ENCODE measurements at regions not wholly inside any gene's neighbourhood (a gene's known extent, or its start where the extent isn't known, plus 50 kb on each side); places are given as distances from the start of the nearest gene placed in this dataset.

GRCh38 chr14:101477648-101478047, 83.6 kb upstream of the DIO3 start:
- DNase-seq = no peak

- no peak for DNase-seq
Observed at GRCh38 chr14:101478096-101478495, 83.2 kb upstream of the DIO3 start.

DNA sequence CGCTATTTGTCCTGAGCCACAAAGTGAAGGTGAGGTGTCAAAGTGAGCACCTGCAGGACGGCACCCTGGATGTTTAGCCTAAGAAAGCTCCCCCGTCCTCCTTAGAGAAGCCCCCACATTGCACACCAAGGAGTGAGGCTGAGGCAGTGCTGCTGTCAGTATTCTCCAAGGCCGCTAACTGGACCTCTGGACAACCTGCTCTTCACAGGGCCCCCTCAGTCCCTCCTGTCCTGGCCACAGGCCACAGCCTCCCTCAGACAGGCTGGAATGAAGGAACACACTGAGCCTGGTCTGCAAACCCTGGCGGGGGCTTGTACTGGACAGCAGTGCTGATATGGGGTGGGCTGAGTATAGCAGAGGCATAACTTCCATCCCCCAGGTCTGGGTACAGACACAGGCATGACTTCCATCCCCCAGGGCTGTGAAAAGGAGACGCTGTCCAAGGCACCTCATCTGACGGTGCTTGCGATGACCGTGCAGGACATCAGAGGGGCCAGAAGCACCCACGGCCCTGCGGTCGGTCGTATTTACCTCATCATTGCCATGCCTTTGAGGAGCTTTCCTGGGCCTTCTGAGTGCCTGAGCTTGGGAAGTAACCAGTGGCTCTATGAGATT, 82.4 kb upstream of the DIO3 start:
- DNase-seq = no peak

DNA sequence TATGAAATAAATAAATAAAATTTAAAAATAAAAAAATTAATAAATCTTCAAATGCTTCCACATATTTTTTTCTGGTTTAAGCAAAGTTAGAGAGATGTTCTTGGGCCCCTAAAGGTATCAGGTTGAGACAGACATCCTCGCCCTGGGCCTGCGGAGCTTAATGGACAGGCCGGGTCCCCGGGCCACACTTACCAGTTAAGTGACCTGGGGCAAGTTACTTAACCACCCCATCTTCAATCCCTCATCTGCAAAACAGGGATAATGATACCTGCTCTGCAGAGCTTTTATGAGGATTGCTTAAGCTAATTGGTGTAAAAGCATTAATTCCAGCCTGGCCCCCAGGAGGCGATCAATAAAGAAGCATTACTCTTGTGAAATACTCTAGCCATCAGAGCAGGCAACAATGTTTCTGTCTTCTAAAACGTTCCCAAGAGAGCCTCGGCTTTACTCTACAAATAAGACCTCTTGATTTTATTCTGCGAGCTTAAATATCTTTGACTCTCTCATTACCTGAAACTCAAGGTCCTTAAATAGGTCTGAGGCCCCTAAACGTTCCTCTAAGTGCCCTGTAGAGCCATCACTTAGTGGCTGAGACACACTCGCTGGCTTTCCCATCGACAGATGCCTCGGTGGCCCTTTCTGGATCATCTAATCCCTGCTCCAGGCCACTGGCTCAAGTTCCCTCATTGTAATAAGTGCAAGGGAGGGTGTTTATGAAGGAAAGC, 81.1 kb upstream of the DIO3 start:
- no peak for DNase-seq

DNA sequence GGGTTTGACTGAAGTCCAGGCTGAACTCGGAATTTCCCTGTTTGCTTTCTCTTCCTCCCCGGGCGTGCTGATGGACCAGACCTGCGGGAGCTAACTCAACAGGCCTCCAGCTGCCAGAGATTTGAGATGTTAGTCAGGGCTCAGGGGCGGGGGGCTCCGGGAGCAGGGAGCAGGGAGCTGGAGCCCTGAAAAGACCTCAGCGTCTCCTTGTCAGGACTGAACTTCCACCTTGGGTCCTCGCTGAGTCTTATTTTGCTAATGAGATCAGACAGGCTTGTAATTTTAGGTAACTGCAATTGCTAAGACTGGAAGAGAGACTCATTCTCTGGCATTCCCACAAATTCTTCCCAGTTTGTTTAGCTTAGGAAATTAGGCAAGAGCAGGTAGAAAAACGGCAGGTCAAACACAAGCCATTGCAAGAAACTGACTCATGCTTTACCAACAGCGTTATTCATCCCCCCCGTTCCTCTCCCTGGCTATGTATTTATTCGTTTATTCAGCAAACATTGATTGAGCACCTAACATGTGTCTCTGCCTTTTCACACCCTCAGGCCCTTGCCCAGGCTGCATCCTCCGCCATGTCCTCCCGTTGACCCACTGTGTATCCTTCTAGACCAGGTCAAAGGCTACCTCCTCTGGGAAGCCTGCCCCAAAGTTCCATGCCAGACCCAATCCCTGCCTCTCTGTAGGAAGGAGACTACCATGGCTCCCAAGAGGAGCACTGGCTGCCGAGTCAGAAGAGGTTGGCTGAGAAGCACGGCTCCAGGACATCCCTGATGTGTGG, 80.4 kb upstream of the DIO3 start:
- DNase-seq = no peak

GRCh38 chr14:101481557-101481956, 79.7 kb upstream of the DIO3 start:
- DNase-seq = no peak

DNA sequence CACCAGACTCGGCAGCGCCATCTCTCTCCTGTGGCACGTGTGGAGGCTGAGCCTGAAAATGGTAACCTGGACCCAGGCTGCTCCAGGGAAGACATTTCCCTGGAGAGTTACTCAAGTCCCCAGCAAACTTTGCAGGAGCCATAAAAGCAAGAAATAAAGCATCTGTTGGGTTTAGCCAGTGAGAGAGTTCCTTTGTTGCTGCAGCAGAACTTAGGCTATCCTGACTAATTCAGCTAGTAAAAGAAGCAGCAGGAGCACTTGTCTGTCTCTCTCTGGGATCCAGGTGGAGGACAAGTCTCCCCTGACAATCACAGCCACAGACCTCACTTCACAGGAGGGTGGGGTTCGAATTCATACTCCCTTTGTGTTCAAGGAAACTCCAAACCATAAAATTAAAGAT, 79.2 kb upstream of the DIO3 start:
- no peak for DNase-seq

DNA sequence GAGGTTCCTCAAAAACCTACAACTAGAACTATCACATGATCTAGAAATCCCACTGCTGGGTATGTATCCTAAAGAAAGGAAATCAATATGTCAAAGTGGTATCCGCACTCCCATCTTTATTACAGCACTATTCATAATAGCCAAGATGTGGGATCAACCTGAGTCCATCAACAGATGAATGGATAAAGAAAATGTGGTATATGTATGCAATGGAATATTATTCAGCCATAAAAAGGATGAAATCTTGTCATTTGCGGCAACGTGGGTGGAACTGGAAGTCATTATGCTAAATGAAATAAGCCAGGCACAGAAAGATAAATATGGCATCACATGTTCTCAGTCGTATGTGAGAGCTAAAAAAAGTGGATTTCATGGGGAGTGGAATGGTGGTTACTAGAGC, 77.5 kb upstream of the DIO3 start:
- DNase-seq = no peak

DNA sequence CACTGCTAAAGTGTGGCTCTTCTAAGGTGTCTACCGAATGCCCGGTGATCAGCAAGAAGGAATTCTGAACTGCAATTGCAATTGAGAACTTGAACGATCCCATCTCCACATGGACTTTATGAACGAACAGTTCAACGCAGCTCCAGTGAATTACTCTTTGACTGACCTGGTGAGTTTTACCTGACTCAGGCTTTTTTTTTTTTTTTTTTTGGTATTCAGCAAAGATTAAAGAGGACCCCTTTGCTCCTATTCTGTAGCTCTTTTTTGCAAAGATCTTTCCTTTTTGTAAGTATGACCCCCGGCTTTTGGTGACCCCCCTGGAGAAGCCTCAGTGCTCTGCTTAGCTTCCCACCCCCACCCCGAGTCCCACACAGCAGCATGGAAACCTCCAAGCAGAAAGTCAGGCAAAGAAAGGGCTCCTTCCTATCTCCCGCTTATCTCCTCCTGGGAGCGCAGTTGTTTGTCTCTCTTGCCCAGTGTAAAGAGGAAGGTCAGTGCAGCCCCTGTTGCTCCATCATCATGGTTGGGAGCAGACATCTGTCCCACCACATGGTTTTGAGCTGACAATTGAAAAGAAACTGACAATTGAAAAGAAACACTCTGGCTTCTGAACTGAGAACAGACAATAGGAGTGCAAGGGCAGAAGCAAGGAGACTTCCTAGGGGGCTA, 72.1 kb upstream of the DIO3 start:
- no peak for DNase-seq

DNA sequence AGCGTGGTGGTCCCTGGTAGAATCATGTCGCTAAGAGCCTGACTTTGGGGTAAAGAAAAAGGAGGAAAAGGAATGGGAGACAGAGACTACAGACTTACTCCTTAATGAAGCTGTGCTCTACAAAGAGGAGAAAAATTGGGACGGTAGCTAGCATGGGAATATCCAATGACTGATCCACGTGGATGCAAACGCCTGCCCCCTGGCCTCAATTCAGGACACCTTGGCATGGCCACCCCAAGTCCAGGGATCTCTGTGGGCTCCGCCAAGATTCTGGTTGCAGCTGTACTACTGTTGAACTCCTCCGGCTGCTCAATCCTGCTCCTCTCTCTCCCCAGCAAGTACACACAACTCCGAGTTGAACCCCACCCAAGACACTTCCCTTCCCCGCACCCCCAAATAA, 70.5 kb upstream of the DIO3 start:
- DNase-seq = no peak

DNA sequence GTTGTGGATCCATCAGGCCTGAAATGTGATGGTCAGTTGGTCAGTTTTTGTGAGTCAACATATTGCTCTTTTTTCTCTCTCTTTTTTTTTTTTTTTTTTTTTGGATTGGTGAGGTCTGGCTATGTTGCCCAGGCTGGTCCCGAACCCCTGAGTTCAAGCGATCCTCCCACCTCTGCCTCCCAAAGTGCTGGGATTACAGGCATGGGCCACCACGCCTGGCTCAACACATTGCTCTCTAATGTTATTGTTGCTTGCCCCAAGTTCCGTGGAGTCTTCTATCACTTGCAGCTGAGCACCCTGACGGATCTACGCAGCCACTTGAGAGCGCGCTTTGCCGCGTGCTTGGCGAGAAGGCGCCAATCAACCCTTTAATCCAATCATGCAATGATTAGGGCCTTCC, 69.5 kb upstream of the DIO3 start:
- DNase-seq = no peak

DNA sequence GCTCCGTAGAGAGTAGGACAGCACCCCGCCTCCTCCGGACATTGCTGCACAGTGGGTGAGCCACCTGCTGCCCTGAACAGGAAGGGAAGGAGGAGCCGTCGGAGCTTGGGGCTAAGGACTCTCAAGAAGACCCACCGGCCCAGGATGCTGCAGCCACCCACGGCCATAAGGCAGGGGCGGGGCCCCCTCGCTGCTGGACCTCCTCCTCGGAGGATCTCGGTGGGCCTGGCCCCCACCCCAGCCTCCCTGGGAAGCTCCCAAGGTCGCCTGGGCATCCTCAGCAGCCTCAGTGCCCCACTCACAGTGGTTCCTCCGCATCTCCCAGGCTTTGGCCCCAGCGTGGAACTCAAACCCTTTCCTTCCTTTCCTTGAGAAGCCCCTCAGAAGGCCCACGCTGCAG, 68.6 kb upstream of the DIO3 start:
- no peak for DNase-seq

GRCh38 chr14:101494826-101495225, 66.5 kb upstream of the DIO3 start:
- no peak for DNase-seq

DNA sequence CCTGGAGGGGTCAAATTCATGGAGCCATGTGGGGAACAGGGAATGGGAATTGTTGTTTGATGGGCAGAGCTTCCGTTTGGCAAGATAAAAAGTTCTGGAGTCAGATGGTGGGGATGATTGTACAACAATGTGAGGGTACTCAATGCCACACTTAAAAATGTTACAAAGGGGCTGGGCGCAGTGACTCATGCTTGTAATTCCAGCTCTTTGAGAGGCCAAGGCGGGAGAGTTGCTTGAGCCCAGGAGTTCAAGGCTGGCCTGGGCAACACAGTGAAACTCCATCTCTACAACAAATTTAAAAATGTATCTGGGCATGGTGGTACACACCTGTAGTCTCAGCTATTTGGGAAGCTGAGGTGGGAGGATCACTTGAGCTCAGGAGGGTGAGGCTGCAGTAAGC, 66.0 kb upstream of the DIO3 start:
- no peak for DNase-seq

GRCh38 chr14:101495827-101496775, 65.2 kb upstream of the DIO3 start:
- no peak for DNase-seq

GRCh38 chr14:101496776-101497683, 64.3 kb upstream of the DIO3 start:
- DNase-seq = no peak

- no peak for DNase-seq
Observed at GRCh38 chr14:101497684-101498525, 63.4 kb upstream of the DIO3 start.

- DNase-seq = no peak
Observed at GRCh38 chr14:101498526-101498860, 62.8 kb upstream of the DIO3 start.

DNA sequence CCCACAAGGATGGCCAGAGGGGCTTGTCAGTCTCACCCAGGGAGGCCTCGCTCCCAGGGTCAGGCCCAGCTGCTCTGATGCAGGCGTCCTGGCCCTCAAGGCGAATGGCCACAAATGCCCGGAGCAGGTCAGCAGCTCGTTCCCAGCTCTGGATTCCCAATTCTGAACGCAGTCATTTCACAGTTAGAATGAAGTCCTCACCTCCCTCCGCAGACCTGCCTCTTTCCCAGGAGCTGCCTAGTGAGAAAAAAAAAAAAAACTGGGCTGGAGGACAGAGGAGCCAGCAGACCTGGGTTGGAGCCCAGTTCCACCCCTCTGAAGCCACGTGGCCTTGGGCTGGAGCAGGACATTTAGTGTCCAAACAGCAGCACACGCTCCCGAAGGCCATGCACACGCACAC, 62.2 kb upstream of the DIO3 start:
- no peak for DNase-seq

GRCh38 chr14:101499513-101499912, 61.8 kb upstream of the DIO3 start:
- DNase-seq = no peak

DNA sequence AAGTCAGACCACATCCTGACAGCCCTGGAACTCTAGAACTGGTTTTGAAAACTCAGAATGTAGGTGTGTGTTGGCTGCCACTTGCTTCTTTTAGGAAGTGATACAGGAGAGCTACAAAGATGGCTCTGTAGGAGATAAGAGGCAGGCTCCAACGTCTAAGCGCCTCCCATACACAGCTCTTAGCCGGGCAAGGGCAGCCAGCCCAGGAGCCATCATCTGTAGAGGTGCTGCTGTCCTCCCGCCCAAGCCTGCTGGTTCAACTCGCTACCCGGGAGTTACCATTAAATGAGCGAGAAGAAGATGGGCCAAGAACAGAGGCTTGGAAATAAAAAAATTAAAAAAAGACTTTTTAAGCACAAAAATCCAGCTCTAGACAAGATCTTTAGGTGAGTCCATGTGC, 61.2 kb upstream of the DIO3 start:
- no peak for DNase-seq

All from SW 1271 (cell line).